Trophoblast cell (in vitro differentiated cells and primary cell): ENCODE measurements at regions not wholly inside any gene's neighbourhood (a gene's known extent, or its start where the extent isn't known, plus 50 kb on each side); places are given as distances from the start of the nearest gene placed in this dataset.

Source experiments
- DNase-seq, 2 donors: peaks; one replicate each; pipeline ENCODE4 v3.0.0-alpha.2; 2016
- H2AFZ ChIP-seq: 2 replicates; pipeline ENCODE4 v1.6.1; 2013; ENCODE audit warnings: low read length, moderate library complexity, mild to moderate bottlenecking; ENCODE audit not compliant: insufficient read depth, poor library complexity
- H2AK5ac ChIP-seq: 2 replicates; pipeline ENCODE4 v1.6.1; 2013; ENCODE audit warnings: mild to moderate bottlenecking, low read length
- H2BK120ac ChIP-seq: 2 replicates; pipeline ENCODE4 v1.6.1; 2013; ENCODE audit warnings: low read length, mild to moderate bottlenecking, moderate library complexity; ENCODE audit not compliant: insufficient read depth, poor library complexity
- H2BK12ac ChIP-seq: 2 replicates; pipeline ENCODE4 v1.6.1; 2013; ENCODE audit warnings: mild to moderate bottlenecking, low read length, moderate library complexity
- H2BK5ac ChIP-seq: 2 replicates; pipeline ENCODE4 v1.6.1; 2013; ENCODE audit warnings: low read length, low read depth, moderate library complexity, mild to moderate bottlenecking; ENCODE audit not compliant: poor library complexity
- H3K14ac ChIP-seq: 2 replicates; pipeline ENCODE4 v1.6.1; 2013; ENCODE audit warnings: mild to moderate bottlenecking, low read length
- H3K18ac ChIP-seq: 2 replicates; pipeline ENCODE4 v1.6.1; 2013; ENCODE audit warnings: mild to moderate bottlenecking, low read length
- H3K23ac ChIP-seq: 2 replicates; pipeline ENCODE4 v1.6.1; 2013; ENCODE audit warnings: low read length
- H3K27ac ChIP-seq: 2 replicates; pipeline ENCODE4 v1.5.1; 2013; ENCODE audit warnings: low read depth, mild to moderate bottlenecking, inconsistent platforms, low read length, moderate library complexity
- H3K27me3 ChIP-seq: 2 replicates; pipeline ENCODE4 v1.6.1; 2013; ENCODE audit warnings: inconsistent platforms, mild to moderate bottlenecking, low read length, moderate library complexity; ENCODE audit not compliant: insufficient read depth
- H3K36me3 ChIP-seq, 2 experiments: 1 replicate in 1 of 2; 2 replicates in 1 of 2; pipeline ENCODE4 v1.6.1; 2013; ENCODE audit warnings: low read length in 2 of 2, mild to moderate bottlenecking in 2 of 2, moderate library complexity in 1 of 2; ENCODE audit not compliant: insufficient read depth in 2 of 2, control insufficient read depth in 1 of 2
- H3K4ac ChIP-seq: 2 replicates; pipeline ENCODE4 v1.6.1; 2013; ENCODE audit warnings: low read depth, mild to moderate bottlenecking, low read length, moderate library complexity
- H3K4me1 ChIP-seq, 2 experiments: 1 replicate in 1 of 2; 2 replicates in 1 of 2; pipeline ENCODE4 v1.6.1; 2013; ENCODE audit warnings: low read length in 2 of 2, mild to moderate bottlenecking in 2 of 2, moderate library complexity in 1 of 2; ENCODE audit not compliant: insufficient read depth in 2 of 2, control insufficient read depth in 1 of 2
- H3K4me2 ChIP-seq: 2 replicates; pipeline ENCODE4 v1.6.1; 2013; ENCODE audit warnings: inconsistent platforms, mild to moderate bottlenecking, low read length, moderate library complexity
- H3K4me3 ChIP-seq: 2 replicates; pipeline ENCODE4 v1.5.1; 2013; ENCODE audit warnings: mild to moderate bottlenecking, low read depth, low read length, inconsistent platforms
- H3K79me1 ChIP-seq: one replicate; pipeline ENCODE4 v1.6.1; 2013; ENCODE audit warnings: low read length
- H3K79me2 ChIP-seq: 2 replicates; pipeline ENCODE4 v1.6.1; 2013; ENCODE audit warnings: low read length, mild to moderate bottlenecking; ENCODE audit not compliant: control insufficient read depth, insufficient read depth, poor library complexity
- H3K9ac ChIP-seq: 2 replicates; pipeline ENCODE4 v1.6.1; 2013; ENCODE audit warnings: mild to moderate bottlenecking, low read length
- H3K9me3 ChIP-seq: 2 replicates; pipeline ENCODE4 v1.6.1; 2013; ENCODE audit warnings: low read depth, mild to moderate bottlenecking, control low read depth, inconsistent platforms, low read length; ENCODE audit not compliant: insufficient read depth
- H4K12ac ChIP-seq: 2 replicates; pipeline ENCODE4 v1.6.1; 2013; ENCODE audit warnings: low read depth, mild to moderate bottlenecking, low read length, moderate library complexity
- H4K8ac ChIP-seq: 2 replicates; pipeline ENCODE4 v1.6.1; 2013; ENCODE audit warnings: low read depth, mild to moderate bottlenecking, low read length, moderate library complexity
- H4K91ac ChIP-seq: one replicate; pipeline ENCODE4 v1.6.1; 2013; ENCODE audit warnings: low read depth, mild to moderate bottlenecking, low read length, moderate library complexity
- WGBS: extraction: QIAGEN DNeasy Blood & Tissue Kit; methylation state at CpG from one replicate; pipeline ENCODE4 v1.1.7; 2013; ENCODE audit warnings: missing lambda C conversion rate; ENCODE audit not compliant: insufficient read length, insufficient coverage; ENCODE audit errors: extremely low coverage; 5-methylcytosine and 5-hydroxymethylcytosine counted together

DNA sequence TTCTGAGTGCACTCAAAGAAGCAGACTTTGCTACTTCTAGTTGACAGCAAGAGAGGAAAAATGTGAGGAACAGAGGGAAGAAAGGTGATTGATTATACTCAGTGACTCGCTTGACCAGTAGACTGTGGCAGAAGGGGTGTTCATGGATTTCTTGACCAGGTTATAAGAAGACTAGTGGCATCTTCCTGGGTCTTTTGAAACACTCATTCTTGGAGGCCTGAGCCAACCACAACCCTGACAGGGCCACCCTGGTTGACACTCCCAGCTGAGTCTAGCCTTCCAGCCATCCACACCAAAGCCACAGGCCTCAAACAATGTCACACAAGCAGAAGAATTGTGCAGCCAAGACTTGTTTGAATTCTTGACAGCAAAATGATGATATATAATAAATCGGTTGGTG, 366.3 kb downstream of the SS18 start:
- no peak overlapping the region for H3K14ac ChIP-seq
- no peaks in the 10 kb centered on the region for H3K27me3 ChIP-seq
- no peak overlapping the region for H4K12ac ChIP-seq
- no peak overlapping the region for H2AK5ac ChIP-seq
- no peak overlapping the region for H3K4ac ChIP-seq
- no peaks in the 10 kb centered on the region for H3K79me2 ChIP-seq
- H3K27ac ChIP-seq = no peak overlapping the region
- H3K9ac ChIP-seq = no peak overlapping the region
- H2BK120ac ChIP-seq = no peak overlapping the region
- H3K23ac ChIP-seq = no peak overlapping the region
- no peaks in the 10 kb centered on the region for H3K9me3 ChIP-seq
- H2BK5ac ChIP-seq = no peak overlapping the region
- no CpG with 5 or more reads among the region's 2 CpGs for WGBS
- H3K79me1 ChIP-seq = no peaks in the 10 kb centered on the region
- H3K4me2 ChIP-seq = no peak overlapping the region
- no peak overlapping the region for H4K8ac ChIP-seq
- no peak overlapping the region for H3K4me3 ChIP-seq
- H3K18ac ChIP-seq = no peak overlapping the region
- peak overlapping the region; percentile 31 for H2BK12ac ChIP-seq
- H2AFZ ChIP-seq = no peak overlapping the region
- peaks cover 0 to 2% of the 10 kb centered on the region in 2 experiments for H3K4me1 ChIP-seq
- no peak for DNase-seq
- H4K91ac ChIP-seq = no peak overlapping the region
- no peaks in the 10 kb centered on the region for H3K36me3 ChIP-seq

- Histone ChIP-seq H3K14ac (no peak overlapping the region), H3K9me3 (no peaks in the 10 kb centered on the region), H3K4me3 (no peak overlapping the region), H4K12ac (no peak overlapping the region), H3K79me2 (no peaks in the 10 kb centered on the region), H3K27ac (no peak overlapping the region), H2BK120ac (no peak overlapping the region), H2BK5ac (no peak overlapping the region), H3K23ac (no peak overlapping the region), H3K79me1 (peaks cover 2% of the 10 kb centered on the region), H4K91ac (no peak overlapping the region), H2BK12ac (no peak overlapping the region), H2AK5ac (no peak overlapping the region), H3K4me2 (no peak overlapping the region), H4K8ac (no peak overlapping the region), H3K4ac (no peak overlapping the region), H3K4me1 (no peaks in the 10 kb centered on the region), H3K36me3 (no peaks in the 10 kb centered on the region), H2AFZ (no peak overlapping the region), H3K18ac (no peak overlapping the region), H3K27me3 (no peaks in the 10 kb centered on the region), H3K9ac (no peak overlapping the region)
- no CpG with 5 or more reads among the region's 4 CpGs for whole genome bisulfite sequencing
- DNase-seq = no peak
Observed at GRCh38 chr18:25713103-25713502, 361.1 kb upstream of the ZNF521 start.

GRCh38 chr18:25710981-25711380, 359.0 kb upstream of the ZNF521 start:
- no peaks in the 10 kb centered on the region for H3K79me2 ChIP-seq
- no peak overlapping the region for H2BK120ac ChIP-seq
- no CpG with 5 or more reads among the region's 3 CpGs for WGBS
- H2AK5ac ChIP-seq = no peak overlapping the region
- H3K36me3 ChIP-seq = no peaks in the 10 kb centered on the region
- no peak overlapping the region for H3K4ac ChIP-seq
- H3K9ac ChIP-seq = no peak overlapping the region
- no peak overlapping the region for H3K14ac ChIP-seq
- no peak overlapping the region for H2BK12ac ChIP-seq
- H4K91ac ChIP-seq = no peak overlapping the region
- no peak overlapping the region for H3K4me2 ChIP-seq
- no peak overlapping the region for H3K4me3 ChIP-seq
- H3K27me3 ChIP-seq = no peaks in the 10 kb centered on the region
- no peak overlapping the region for H3K23ac ChIP-seq
- no peak overlapping the region for H2AFZ ChIP-seq
- H3K9me3 ChIP-seq = no peaks in the 10 kb centered on the region
- H4K8ac ChIP-seq = no peak overlapping the region
- H2BK5ac ChIP-seq = no peak overlapping the region
- H4K12ac ChIP-seq = no peak overlapping the region
- no peaks in the 10 kb centered on the region for H3K4me1 ChIP-seq
- peaks cover 2% of the 10 kb centered on the region for H3K79me1 ChIP-seq
- DNase-seq = no peak
- H3K27ac ChIP-seq = no peak overlapping the region
- no peak overlapping the region for H3K18ac ChIP-seq

- Histone ChIP-seq H2BK5ac (no peak overlapping the region), H4K91ac (no peak overlapping the region), H2AK5ac (no peak overlapping the region), H3K79me1 (peaks cover 7% of the 10 kb centered on the region), H3K9ac (no peak overlapping the region), H3K14ac (no peak overlapping the region), H2AFZ (no peak overlapping the region), H2BK12ac (no peak overlapping the region), H3K18ac (no peak overlapping the region), H3K9me3 (no peaks in the 10 kb centered on the region), H4K8ac (no peak overlapping the region), H3K4me2 (no peak overlapping the region), H3K4me1 (peaks cover 0 to 3% of the 10 kb centered on the region in 2 experiments), H3K4ac (no peak overlapping the region), H3K79me2 (no peaks in the 10 kb centered on the region), H3K36me3 (no peaks in the 10 kb centered on the region), H4K12ac (no peak overlapping the region), H3K27me3 (no peaks in the 10 kb centered on the region), H3K23ac (no peak overlapping the region), H3K27ac (no peak overlapping the region), H3K4me3 (no peak overlapping the region), H2BK120ac (no peak overlapping the region)
- no peak for DNase-seq
- no CpG with 5 or more reads among the region's 2 CpGs for WGBS
Observed at GRCh38 chr18:25705650-25706049, 353.7 kb upstream of the ZNF521 start.
